Lung microvascular endothelial cell (primary cell): ENCODE measurements at regions not wholly inside any gene's neighbourhood (a gene's known extent, or its start where the extent isn't known, plus 50 kb on each side); places are given as distances from the start of the nearest gene placed in this dataset.

Source experiments
- DNase-seq, 2 donors: peaks; one replicate each; pipeline versions ENCODE4 v3.0.0 to v3.0.0-alpha.2; 2010; ENCODE audit warnings: low read depth in 2 of 2

DNA sequence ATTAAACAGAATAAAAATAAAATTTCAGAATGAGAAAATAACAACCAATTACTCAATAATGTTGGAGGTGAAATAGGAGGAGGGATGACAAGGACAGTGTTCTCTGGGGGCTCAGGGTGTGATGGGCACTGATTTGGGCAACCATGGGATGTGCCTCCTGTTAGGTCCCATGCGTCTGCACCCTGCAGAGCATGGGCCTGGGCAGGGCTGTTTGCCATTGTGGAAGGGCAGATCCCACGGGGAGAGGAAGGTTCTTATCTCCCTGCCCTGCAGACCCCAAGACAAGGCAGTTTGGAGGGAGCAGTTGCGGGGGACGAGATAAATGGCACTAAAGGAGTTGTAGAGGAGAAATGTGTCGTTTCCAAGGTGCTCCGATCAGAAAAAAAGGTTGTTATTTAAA is 206.3 kb downstream of the THBS2 start:
- DNase-seq = no peak

DNA sequence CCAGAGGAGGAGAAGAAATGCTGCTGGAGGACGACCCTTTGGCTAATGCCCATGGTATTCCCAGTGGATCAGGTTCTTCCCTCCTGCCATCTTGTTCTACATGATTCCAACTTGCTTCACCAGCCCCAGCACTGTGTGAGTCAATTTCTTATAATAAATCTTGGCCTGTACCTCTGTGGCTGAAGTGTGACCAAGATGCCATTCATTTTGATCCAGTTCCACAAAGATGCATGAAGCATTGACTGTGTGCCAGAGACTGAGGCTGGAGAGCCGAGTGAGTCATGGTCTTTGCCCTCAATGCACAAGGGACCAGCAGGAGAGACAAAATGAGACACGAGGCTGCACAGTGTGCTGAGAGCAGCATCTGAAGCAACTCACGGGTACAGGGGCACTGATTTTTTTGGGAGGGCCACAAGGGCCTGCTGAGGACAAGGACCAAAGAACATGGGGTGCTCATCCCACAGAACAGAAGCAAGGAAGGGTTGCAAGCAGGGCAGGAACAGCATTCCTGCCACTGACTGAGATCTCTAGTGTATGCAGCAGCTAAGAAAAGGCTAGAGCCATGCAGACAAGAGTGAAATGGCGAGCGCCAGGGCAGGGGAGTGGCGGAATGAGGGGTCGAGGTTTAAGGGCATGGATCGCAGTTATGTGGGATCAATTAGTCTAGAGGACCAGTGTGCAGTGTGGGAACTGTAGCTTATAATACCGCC is 207.0 kb downstream of the THBS2 start:
- DNase-seq = no peak

GRCh38 chr6:169046021-169046420 is 207.6 kb downstream of the THBS2 start:
- DNase-seq = no peak

DNA sequence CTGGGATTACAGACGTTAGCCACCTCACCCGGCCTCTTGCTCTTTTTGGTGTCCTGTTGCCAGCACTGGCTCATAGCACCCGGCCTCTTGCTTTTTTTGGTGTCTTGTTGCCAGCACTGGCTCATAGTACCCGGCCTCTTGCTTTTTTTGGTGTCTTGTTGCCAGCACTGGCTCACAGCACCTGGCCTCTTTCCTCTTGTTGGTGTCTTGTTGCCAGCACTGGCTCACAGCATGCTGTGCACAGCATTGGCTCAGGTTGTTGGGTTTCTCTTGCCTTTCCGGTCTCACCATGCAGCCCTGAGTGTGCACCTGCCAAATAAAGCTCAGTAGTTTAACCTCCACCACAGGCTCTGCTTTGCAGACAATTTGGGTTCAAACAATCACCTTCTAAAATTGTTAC is 208.2 kb downstream of the THBS2 start:
- DNase-seq = no peak

DNA sequence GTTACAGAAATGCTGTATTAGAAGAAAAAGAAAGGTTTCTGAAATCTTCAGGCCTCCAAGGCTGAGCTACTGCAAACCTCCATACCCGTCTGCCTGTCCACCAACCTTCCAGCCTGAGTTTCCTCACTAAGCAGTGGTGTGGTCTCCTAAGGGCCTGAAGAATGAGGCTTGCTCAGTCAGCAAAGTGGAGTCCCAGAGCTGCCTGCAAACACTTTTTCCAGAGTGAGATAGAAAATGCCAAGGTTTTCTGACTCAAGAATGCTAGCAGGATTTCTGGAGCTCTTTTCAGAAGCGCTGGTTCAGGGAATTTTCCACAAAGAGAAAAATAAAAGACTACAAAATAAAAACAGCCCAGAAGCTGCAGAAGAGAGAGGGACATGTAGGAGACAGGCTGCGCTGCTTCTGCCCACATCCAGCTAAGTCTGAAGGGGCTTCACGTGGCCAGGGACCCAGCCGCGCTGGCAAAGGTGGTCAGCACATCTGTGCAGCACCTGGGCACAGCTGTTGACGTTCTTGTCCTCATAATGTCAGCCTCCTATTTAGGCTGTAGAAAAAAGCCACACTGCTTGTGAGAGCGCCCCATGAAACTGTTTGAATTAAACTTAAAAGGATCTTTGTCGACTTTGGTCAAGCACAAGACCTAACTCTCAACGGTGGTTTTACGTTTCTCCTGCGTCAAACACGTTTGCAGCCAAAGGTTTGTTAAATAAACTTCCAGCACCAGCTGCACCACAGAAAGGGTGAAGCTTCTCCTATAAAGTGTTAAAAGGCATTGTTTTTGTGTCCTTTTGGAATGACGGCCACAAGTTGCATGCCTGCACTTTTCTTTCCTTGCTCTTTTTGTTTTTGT is 209.0 kb downstream of the THBS2 start:
- DNase-seq = no peak

DNA sequence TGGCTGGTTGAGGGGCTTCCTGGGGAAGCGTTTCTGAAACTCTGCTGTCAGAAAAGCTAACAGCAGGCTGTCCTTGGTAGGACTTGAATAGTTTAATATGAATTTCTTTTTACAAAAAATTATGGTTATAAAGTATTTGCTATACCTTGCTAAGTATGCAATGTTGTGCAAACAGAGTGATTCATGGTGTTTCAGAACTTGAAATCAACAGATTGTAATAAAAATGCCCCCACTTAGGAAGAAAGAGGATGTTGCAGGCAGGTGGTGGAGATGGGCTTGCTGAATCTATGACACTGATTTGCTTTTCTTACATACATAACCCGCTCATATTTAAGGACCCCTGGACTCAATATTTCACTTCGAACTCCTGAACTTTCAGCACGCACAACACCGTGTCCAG is 211.6 kb downstream of the THBS2 start:
- no peak for DNase-seq

DNA sequence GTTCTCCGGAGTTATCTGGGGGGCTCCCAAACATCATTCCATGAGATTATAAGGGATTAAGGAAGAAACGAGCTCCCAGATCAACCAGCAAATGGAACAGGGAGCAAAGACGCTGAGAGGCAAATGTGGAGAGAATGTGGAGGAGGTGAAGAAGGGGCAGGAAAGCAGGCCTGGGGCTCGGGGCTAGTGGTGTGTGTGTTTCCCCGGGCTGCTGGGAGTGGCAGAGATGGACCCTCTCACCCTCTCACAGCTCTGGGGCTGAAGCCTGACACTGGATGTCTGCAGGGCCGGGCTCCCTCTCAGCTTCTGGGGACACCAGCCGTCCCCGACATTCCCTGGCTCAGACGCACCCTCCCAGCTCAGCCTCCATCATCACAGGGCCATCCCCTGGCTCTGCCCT is 212.6 kb downstream of the THBS2 start:
- no peak for DNase-seq

DNA sequence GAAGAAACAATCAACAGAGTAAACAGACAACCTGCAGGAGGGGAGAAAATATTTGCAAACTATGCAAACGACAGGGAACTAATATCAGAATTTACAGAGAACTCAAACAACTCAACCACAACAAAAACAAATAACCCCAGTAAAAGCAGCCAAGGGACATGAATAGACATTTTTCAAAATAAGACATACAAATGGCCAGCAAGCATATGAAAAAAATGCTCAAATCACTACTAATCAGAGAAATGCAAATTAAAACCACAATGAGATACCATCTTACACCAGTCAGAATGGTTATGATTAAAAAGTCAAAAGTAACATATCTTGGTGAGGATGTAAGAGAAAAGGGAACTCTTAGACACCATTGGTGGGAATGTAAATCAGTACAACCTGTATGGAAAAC is 215.0 kb downstream of the THBS2 start:
- no peak for DNase-seq

GRCh38 chr6:169035385-169036240 is 218.0 kb downstream of the THBS2 start:
- DNase-seq = no peak

- DNase-seq = no peak
Measured at GRCh38 chr6:169034516-169035167, 219.0 kb downstream of the THBS2 start.

GRCh38 chr6:169029861-169030260 is 223.8 kb downstream of the THBS2 start:
- no peak for DNase-seq

GRCh38 chr6:169028343-169028742 is 225.3 kb downstream of the THBS2 start:
- DNase-seq = no peak

DNA sequence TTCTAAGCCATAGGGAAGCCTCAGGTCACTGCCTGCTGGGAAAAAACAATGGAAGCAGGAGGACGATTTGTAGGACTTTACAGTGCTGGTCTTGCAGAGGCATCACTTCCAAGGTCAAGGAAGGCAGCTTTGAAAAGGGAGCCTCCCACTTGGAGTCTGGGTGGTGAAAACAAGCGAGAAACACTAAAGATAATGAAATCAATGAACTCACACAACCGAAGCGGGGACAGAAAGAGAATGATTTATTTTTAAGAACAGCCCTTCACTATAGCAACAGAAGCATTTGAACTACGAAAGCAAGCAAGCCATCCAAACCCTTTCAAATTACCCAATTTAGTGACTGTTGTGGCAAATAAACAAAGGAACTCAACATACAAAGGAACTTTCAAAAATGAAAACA is 227.5 kb downstream of the THBS2 start:
- DNase-seq = no peak

DNA sequence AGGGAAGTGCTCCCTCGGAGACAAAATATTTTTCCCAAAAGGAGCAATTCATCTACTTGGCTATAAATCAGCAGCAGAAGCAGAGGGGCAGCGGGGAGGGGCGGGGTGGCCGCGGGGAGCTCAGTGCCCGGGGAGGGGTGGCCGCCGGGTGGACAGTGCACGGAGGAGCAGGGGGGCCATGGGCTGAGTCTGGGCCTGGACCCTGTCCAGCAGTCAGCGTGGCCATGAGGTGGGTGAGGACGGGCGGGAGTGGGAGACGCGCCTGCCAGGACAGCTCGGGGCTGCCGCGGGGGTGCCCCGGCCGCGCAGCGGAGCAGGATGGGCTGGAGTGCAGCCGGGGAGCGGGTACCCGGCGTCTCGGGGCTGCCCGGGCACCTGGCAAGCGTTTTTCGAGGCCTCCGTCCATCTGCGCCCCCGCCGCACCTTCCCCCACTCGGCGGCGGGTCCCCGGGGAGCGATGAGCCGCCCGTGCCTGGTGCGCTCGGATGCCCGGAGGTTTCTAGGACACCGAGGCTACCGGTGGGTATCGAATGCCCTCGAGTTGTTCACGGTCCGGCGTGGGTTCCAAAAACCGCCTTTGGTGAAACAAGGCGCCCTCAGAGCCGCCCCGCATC is 229.5 kb downstream of the THBS2 start:
- no peak for DNase-seq

DNA sequence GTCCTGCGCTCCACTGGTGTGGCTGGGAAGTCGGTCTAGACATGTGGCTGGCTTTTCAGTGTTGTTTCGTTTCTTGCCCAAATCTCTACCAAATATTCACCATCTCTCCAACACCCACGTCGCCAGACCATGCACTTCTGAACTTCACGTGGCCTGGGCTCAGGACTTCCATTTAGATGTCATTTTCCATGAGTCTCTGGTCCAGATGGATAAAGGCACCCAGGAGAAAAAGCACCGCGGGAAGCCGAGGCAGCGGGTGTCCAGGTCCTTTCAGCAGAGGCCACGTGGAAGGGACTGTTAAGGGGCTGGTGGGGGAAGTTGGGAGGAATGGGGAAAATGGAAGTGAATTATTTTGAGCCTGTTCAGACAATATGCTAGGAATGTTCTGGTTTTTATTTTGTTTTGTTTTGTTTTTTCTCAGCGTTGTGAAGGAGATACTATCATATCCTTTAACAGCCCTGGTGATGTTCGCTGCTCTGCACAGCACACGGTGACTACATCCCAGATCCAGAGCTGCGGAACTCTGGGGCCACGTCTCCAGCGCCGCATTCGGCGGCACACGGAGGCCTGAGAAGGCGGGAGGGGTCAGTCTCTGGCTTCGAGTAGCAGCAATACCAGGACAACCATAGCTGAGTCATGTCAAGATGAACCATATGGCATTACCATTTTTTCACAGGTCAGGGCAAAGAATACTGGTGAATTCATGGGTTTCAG is 230.3 kb downstream of the THBS2 start:
- no peak for DNase-seq

- no peak for DNase-seq
Measured at GRCh38 chr6:169022079-169022478, 231.6 kb downstream of the THBS2 start.

GRCh38 chr6:169020821-169021220 is 232.8 kb downstream of the THBS2 start:
- DNase-seq = no peak

DNA sequence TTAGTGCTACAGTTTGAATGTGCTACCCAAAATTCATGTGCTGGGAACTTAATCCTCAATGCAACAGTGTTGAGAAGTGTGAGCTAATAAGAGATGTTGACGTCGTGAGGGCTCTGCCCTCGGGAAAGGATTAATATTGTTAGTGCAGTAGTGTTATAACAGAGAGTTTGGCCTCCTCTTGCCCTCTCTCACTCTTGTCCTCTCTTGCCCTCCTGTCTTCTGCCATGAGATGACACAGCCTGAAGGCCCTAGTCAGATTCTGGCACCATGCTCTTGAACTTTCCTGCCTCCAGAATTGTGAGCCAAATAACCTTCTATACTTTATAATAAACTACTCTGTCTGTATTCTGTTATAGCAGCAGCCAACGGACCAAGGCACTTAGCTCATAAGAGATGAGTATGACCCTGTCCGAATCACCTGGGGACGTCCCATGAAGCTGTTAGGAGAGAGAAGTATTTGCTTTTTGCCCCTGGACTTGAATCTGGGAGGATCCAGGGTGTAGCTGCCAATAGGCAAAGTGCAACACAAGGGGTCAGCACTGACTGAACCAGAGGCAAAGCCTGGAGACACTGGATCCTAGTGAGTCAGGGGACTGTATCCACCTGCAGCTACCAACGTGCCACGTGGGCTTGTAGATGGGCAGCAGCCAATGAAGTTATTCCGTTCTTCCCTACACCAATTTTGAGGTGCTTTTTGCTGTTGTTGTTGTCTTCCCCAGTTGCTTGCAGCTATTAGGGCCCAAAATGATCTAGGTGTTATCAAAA is 233.7 kb downstream of the THBS2 start:
- no peak for DNase-seq

GRCh38 chr6:169019111-169019510 is 234.5 kb downstream of the THBS2 start:
- DNase-seq = no peak

- no peak for DNase-seq
Measured at GRCh38 chr6:169016758-169017157, 236.9 kb downstream of the THBS2 start.
